DMS114 treated with DMSO at 0.1 percent for 48 hours (cell line): ENCODE measurements at regions not wholly inside any gene's neighbourhood (a gene's known extent, or its start where the extent isn't known, plus 50 kb on each side); places are given as distances from the start of the nearest gene placed in this dataset.
A peak's percentile ranks its signal among the peaks of the same experiment; 100 is the strongest.

Source experiments
- DNase-seq: peaks from one replicate; lab custom pipeline; 2025; ENCODE audit not compliant: unreplicated experiment; lab: John Stamatoyannopoulos, UW

- DNase-seq: no peak
Observed at GRCh38 chr4:156503119-156503518, 468.5 kb downstream of the PDGFC start.

DNA sequence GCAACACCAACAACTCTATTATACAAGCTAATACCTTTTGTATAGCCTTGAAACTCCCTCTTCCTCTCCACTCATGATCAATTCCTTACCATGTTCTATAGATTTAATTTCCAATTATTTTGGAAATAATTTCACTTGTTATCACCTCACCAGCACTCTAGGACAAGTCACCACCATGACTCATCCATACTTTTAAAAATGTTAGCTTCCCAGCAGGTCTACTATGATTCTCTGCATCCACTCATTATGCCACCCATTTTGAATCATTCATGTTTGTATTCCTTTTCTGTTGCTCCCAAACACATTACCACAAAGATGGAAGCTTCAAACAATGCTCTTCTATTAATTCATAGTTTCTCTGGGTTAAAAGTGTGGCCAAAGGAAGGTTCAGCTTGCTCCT, 469.6 kb downstream of the PDGFC start:
- DNase-seq: no peak

DNA sequence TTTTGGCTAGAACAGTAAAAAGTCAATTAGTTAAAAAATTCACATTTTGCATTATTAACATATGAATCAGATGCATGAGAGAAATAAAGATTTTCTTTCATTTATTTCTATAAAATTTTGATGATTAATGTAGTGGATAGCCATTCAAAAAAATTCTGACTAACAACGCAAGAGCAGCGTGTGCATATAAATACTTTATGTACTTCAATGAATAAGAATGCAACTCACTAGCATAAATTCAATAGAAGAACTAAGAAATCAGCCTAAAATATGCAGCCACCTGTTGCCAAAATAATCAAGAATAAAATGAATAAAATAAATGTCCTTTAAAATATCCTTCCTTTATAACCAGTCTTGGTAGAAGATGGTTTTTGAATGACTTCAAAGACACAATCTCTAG, 471.9 kb downstream of the PDGFC start:
- no peak for DNase-seq

GRCh38 chr4:156497486-156497885, 474.1 kb downstream of the PDGFC start:
- no peak for DNase-seq

- DNase-seq: no peak
Observed at GRCh38 chr4:156496797-156497196, 474.8 kb downstream of the PDGFC start.

- no peak for DNase-seq
Observed at GRCh38 chr4:156495836-156496235, 475.8 kb downstream of the PDGFC start.

DNA sequence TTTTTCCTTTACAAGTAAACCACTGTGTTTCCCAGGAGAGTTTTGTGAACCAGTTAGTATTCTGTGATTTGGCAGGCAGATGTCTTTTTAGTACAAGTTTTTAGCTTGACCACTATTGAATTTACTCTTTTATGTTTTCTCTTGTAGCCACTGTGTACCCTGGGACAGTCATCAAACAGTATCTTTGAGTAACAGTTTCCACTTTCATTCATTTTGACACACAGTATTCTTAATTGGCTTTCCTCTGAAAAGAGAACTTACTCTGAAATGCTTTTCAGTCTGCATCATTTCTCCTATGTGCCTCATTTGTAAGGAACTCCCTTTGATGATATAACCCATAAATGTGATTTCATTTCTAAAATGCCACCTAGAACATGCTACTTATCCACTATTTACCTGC, 476.5 kb downstream of the PDGFC start:
- no peak for DNase-seq

- DNase-seq: no peak
Observed at GRCh38 chr4:156493858-156494257, 477.7 kb downstream of the PDGFC start.

GRCh38 chr4:156487107-156487506, 484.5 kb downstream of the PDGFC start:
- DNase-seq: no peak

DNA sequence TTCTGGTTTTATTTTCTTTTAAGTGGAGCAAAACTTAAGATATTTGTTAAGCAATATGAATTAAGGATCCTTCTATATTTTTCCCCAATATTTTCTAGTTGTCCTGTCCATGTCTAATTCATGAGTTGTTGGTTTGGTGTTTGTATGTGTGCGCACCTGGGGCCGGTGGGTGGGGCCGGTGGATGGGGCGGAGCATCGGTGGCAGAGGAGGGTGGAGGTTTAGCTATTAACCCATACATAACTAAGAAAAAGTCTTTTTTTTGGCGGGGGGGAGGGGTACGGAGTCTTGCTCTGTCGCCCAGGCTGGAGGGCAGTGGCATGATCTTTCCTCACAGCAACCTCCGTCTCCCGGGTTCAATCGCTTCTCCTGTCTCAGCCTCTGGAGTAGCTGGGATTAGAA, 489.8 kb downstream of the PDGFC start:
- DNase-seq: no peak

- no peak for DNase-seq
Observed at GRCh38 chr4:156477636-156478035, 494.0 kb downstream of the PDGFC start.

DNA sequence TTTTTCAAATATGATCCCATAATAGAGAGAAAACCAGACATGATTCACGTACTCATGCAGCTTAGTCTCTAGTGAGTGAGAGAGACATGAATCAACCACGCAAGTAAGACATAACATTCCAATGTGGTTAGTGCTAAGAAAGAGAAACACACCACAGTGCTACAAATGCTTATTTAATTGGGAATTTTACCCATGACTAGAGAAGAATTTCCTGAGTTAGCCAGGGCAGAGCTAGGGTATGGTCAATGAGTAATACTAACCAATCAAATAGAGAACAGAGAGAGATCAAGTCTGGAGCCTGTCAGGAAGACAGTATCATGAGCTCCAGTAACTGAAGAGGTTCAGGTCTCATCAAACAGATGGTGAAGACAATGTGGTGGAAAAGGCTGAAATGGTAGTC, 495.2 kb downstream of the PDGFC start:
- peak; percentile 98 for DNase-seq

GRCh38 chr4:156475322-156475721, 496.3 kb downstream of the PDGFC start:
- DNase-seq: peak; percentile 94

- DNase-seq: no peak
Observed at GRCh38 chr4:156473151-156473550, 498.4 kb downstream of the PDGFC start.

GRCh38 chr4:156472624-156473023, 499.0 kb downstream of the PDGFC start:
- no peak for DNase-seq

DNA sequence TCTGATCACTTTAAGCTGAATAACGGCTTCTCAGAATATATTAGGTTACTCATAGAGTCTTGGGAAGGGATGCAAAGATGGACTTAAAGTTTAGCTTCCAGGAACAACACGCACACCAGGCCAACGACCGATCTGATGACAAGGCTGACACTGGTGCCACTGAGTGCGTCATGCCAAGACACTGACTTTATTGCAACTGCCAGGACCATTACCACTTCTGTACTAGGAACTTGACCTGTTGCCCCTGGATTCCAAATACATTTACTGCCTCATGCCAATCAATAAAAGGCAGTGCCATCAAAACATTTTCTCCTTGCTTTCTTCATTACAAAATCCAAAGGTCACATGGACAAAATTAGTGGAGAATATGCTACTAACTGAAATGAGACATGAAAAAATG, 505.9 kb upstream of the CTSO start:
- no peak for DNase-seq

DNA sequence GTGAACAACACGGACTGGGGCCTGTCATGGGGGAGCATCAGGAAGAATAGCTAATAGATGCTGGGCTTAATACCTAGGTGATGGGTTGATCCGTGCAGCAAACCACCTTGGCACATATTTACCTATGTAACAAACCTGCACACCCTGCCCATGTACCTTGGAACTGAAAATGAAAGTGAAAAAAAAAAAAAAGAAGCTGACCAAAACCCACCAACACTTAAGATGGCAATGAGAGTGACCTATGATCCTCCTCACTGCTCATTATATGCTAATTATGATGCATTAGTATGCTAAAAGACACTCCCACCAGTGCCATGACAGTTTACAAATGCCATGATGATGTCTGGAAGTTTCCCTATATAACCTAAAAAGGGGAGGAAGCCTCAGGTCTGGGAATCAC, 503.2 kb upstream of the CTSO start:
- no peak for DNase-seq

- DNase-seq: no peak
Observed at GRCh38 chr4:156443488-156443887, 489.8 kb upstream of the CTSO start.

- no peak for DNase-seq
Observed at GRCh38 chr4:156442912-156443311, 489.2 kb upstream of the CTSO start.

GRCh38 chr4:156439576-156440200, 486.0 kb upstream of the CTSO start:
- no peak for DNase-seq

GRCh38 chr4:156437666-156438065, 484.0 kb upstream of the CTSO start:
- no peak for DNase-seq

DNA sequence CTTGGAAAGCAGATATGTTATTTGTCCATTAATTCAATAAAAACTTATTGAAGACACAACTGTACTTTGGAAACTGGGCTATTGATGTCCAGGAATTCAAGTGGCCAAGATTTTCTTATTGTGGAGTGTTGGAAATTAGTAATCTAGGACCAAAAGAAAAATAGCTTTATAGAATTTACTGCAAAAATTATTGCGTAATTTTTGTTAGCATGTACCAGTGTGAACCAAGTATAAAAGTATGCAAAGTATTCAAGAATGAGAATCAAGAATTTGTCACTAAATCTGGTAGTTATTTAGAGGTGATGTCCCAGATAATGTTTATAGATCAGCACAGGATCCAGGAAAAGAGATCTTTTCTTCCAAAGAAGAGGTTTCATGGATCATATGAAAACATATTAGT, 468.9 kb upstream of the CTSO start:
- DNase-seq: no peak

GRCh38 chr4:156420623-156421022, 467.0 kb upstream of the CTSO start:
- DNase-seq: no peak
